IPS DF 4.7 (cell line): ENCODE measurements at regions not wholly inside any gene's neighbourhood (a gene's known extent, or its start where the extent isn't known, plus 50 kb on each side); places are given as distances from the start of the nearest gene placed in this dataset.

ENCODE experiments used
- DNase-seq: peaks from one replicate; pipeline ENCODE4 v3.0.0-alpha.2; 2013; ENCODE audit warnings: low spot score; ENCODE audit errors: extremely low read depth

GRCh38 chr15:35768949-35769348 is 223.0 kb upstream of the DPH6 start:
- DNase-seq = no peak

- no peak for DNase-seq
Observed at GRCh38 chr15:35769656-35770055, 223.7 kb upstream of the DPH6 start.

GRCh38 chr15:35771746-35772442 is 225.9 kb upstream of the DPH6 start:
- no peak for DNase-seq

GRCh38 chr15:35774653-35775052 is 228.7 kb upstream of the DPH6 start:
- DNase-seq = no peak

- no peak for DNase-seq
Observed at GRCh38 chr15:35775471-35775870, 229.5 kb upstream of the DPH6 start.

- DNase-seq = no peak
Observed at GRCh38 chr15:35777061-35777460, 231.1 kb upstream of the DPH6 start.

GRCh38 chr15:35783203-35783602 is 237.2 kb upstream of the DPH6 start:
- no peak for DNase-seq

GRCh38 chr15:35784745-35785144 is 238.8 kb upstream of the DPH6 start:
- DNase-seq = no peak

- DNase-seq = no peak
Observed at GRCh38 chr15:35810007-35810406, 264.0 kb upstream of the DPH6 start.

GRCh38 chr15:35813573-35813972 is 267.6 kb upstream of the DPH6 start:
- DNase-seq = no peak

- no peak for DNase-seq
Observed at GRCh38 chr15:35818846-35819245, 272.9 kb upstream of the DPH6 start.

- no peak for DNase-seq
Observed at GRCh38 chr15:35822153-35822552, 276.2 kb upstream of the DPH6 start.

GRCh38 chr15:35827141-35827540 is 281.2 kb upstream of the DPH6 start:
- no peak for DNase-seq

GRCh38 chr15:35827911-35828310 is 281.9 kb upstream of the DPH6 start:
- DNase-seq = no peak

- DNase-seq = no peak
Observed at GRCh38 chr15:35833581-35833980, 287.6 kb upstream of the DPH6 start.

- DNase-seq = no peak
Observed at GRCh38 chr15:35834216-35834830, 288.4 kb upstream of the DPH6 start.

GRCh38 chr15:35834866-35835265 is 288.9 kb upstream of the DPH6 start:
- DNase-seq = no peak

GRCh38 chr15:35838424-35839111 is 292.6 kb upstream of the DPH6 start:
- no peak for DNase-seq

GRCh38 chr15:35842631-35843030 is 296.7 kb upstream of the DPH6 start:
- no peak for DNase-seq

GRCh38 chr15:35843498-35843897 is 297.5 kb upstream of the DPH6 start:
- no peak for DNase-seq

GRCh38 chr15:35850284-35850683 is 304.3 kb upstream of the DPH6 start:
- DNase-seq = no peak

GRCh38 chr15:35851491-35851890 is 305.5 kb upstream of the DPH6 start:
- no peak for DNase-seq
